ENCODE measurements at regions not wholly inside any gene's neighbourhood (a gene's known extent, or its start where the extent isn't known, plus 50 kb on each side); places are given as distances from the start of the nearest gene placed in this dataset.

GRCh38 chrX:145178268-145178667 lies 69.0 kb upstream of the SPANXN1 start:
- no peak for DNase-seq

- DNase-seq: peak; percentile 9
Observed at GRCh38 chrX:145190801-145191389, 56.4 kb upstream of the SPANXN1 start.

Data from inflammatory macrophage treated with lipopolysaccharide for 4 hours (primary cell).